ENCODE measurements at regions not wholly inside any gene's neighbourhood (a gene's known extent, or its start where the extent isn't known, plus 50 kb on each side); places are given as distances from the start of the nearest gene placed in this dataset.
"Not testable (repeated sequence)": the region's sequence is repeated elsewhere in the genome, so short reads cannot be mapped to it uniquely, and the experiment has no call there.

DNA sequence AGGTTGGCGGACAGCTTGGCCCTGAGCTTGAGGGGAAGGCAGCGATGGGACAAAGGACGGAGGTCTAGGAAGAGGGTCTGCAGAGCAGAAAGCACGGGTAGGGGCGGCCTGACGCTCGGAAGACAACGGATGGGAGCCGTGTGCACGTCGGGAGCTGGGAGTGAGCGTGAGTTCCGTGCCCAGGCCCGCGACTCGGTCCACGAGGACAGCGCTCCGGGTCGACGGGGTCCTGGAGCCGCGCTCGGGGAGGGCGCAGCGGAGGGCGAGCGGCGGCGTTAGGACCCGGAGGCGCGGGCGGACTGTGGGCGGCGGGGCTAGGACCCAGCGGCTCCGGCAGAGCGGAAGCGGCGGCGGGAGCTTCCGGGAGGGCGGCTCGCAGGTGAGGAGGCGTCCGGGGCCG is 149.3 kb downstream of the OR4F15 start:
- in situ Hi-C loops (cut with HindIII; ENCODE audit: low pct_ligation_motif_present, low sequenced_read_pairs); H3K27ac ChIP-seq; H3K27me3 ChIP-seq (replicated peaks); H3K36me3 ChIP-seq (replicated peaks); DNase-seq: not testable (repeated sequence)
- peak overlapping the region; percentile 60 for H3K4me3 ChIP-seq (ENCODE audit: low read depth, low read length)

DNA sequence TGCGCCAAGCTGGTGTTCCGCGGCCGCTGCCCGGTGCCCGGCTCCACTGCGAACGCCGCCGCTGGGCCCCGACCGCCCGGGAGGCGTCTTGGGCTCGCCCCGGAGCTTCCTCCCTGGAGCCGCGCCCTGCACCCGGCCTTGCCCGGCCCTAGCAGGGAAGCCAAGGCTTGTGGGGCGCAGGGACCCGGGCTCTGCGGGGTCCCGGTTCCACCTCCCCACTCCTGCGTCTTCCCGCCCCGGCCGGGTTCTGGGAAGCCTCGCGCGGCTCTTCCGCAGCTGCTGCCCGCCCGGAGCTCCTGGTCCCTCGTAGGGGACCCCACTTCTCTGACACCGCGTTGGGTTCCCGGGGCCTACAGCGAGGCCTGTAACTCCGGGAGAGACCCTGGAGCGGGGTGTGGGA is 149.8 kb downstream of the OR4F15 start:
- H3K27ac ChIP-seq; H3K27me3 ChIP-seq (replicated peaks); in situ Hi-C loops (cut with HindIII; ENCODE audit: low pct_ligation_motif_present, low sequenced_read_pairs); H3K36me3 ChIP-seq (replicated peaks); DNase-seq: not testable (repeated sequence)
- H3K4me3 ChIP-seq (ENCODE audit: low read depth, low read length), result peak overlapping the region; percentile 46

DNA sequence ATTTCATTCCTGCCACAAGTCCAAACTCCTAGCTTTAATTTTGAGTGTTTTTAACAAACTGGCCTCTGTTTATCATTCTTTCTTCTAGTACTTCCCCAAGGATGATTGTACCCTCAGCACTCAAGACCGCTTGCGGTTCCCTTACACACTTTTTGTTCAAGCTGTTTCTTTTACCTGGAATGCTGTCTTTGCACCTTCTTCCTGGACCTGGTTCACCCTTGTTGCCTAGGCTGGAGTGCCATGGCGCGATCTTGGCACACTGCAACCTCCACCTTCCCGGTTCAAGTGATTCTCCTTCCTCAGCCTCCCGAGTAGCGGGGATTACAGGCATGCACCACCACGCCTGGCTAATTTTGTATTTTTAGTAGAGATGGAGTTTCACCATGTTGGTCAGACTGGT is 151.7 kb downstream of the OR4F15 start:
- H3K36me3 ChIP-seq (replicated peaks); DNase-seq; H3K4me3 ChIP-seq (ENCODE audit: low read depth, low read length); H3K27ac ChIP-seq; H3K27me3 ChIP-seq (replicated peaks); in situ Hi-C loops (cut with HindIII; ENCODE audit: low pct_ligation_motif_present, low sequenced_read_pairs): not testable (repeated sequence)

DNA sequence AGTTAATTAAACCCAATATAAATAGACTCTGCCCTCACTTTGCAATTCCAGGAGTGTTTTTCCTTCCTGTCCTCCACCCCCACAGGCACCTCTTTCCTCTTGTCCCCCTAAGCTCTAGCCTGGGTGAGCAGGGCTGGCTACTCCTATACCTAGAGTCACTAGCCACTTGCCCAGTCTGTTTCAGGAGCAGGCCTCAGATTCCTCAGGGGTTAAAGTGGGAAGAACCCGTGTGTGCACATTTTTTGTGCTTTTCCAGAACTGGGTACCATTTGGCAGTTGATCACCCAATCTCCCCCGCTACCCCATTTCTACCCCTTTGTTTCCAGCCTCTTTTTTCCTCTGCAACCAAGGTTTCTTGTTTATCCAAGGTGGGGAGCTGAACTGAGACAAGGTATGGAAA is 153.4 kb downstream of the OR4F15 start:
- in situ Hi-C loops (cut with HindIII; ENCODE audit: low pct_ligation_motif_present, low sequenced_read_pairs); H3K4me3 ChIP-seq (ENCODE audit: low read depth, low read length); H3K27me3 ChIP-seq (replicated peaks); DNase-seq; H3K27ac ChIP-seq; H3K36me3 ChIP-seq (replicated peaks): not testable (repeated sequence)

DNA sequence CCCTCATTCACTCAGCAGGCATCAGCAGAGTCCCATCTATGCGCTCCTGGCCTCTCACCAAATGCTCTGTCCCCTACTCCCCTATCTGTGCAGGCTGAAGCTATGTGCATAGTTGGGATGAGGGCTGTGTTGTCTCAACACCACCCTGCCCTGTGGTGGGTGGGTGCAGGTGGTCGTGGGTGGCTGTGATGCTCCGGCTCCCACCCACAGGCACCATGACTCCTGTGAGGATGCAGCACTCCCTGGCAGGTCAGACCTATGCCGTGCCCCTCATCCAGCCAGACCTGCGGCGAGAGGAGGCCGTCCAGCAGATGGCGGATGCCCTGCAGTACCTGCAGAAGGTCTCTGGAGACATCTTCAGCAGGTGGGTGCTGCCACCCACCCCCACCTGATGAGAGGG is 153.9 kb downstream of the OR4F15 start:
- H3K27me3 ChIP-seq (replicated peaks); in situ Hi-C loops (cut with HindIII; ENCODE audit: low pct_ligation_motif_present, low sequenced_read_pairs); H3K36me3 ChIP-seq (replicated peaks); H3K27ac ChIP-seq; H3K4me3 ChIP-seq (ENCODE audit: low read depth, low read length); DNase-seq: not testable (repeated sequence)

DNA sequence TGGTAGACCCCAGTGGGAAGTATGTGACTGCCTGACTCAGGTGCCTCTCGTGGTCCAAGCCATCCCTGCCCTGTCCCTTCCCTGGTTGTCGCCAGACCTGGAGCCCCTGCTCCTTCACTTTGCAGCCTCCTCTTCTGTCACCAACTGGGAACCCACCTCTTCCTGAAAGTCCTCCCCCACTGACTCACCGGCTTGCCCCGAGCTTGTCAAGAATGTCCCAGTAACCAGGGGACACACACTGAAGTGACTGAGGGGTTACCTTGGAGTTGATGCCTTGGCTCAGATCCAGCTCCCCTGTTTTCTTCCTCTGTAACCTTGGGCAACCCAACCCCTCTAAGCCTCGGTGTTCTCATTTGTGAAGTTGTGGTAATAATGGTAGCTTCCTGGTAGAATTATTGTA is 155.4 kb downstream of the OR4F15 start:
- DNase-seq; H3K27me3 ChIP-seq (replicated peaks); H3K4me3 ChIP-seq (ENCODE audit: low read depth, low read length); H3K27ac ChIP-seq; H3K36me3 ChIP-seq (replicated peaks); in situ Hi-C loops (cut with HindIII; ENCODE audit: low pct_ligation_motif_present, low sequenced_read_pairs): not testable (repeated sequence)

DNA sequence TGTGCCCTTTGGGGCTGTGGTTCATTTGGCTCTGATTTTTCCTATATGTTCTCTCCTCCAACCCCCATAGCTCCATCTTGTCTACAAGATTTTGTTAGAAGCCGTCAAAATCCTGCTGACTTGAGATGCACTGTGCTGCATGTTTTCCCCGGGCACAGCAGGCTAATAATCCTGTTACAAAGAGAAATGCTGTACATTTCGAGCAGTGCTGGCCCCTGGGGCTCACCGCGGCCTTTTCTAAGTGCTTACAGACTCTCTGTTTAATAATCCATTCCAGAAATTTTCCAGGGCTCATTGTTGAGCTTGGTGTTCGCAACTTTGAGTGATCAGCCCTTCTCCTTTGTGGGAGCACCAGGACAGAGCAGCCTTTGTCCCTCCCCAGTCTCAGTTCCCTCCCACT is 158.6 kb downstream of the OR4F15 start:
- in situ Hi-C loops (cut with HindIII; ENCODE audit: low pct_ligation_motif_present, low sequenced_read_pairs); DNase-seq; H3K4me3 ChIP-seq (ENCODE audit: low read depth, low read length); H3K27me3 ChIP-seq (replicated peaks); H3K36me3 ChIP-seq (replicated peaks); H3K27ac ChIP-seq: not testable (repeated sequence)

DNA sequence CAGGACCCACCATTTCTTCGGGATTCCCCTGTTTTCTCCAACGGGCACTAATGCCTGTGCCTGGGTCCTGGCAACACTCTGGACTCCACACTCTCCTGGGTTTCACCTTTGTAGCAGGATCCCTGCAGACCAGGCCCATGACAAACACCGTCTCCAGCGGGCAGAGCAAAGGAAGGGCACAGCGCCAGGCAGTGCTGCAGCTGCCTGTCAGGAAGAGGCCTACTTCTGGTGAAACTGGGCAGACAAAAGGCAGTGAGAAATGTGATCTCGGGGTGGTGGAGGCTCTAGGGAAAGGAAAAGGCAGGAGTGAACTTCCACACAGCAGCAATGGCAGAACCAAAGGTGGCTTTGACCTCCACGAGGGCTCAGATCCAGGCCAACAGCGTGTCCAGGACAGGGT is 165.3 kb downstream of the OR4F15 start:
- H3K36me3 ChIP-seq (replicated peaks); H3K27me3 ChIP-seq (replicated peaks); H3K4me3 ChIP-seq (ENCODE audit: low read depth, low read length); DNase-seq; in situ Hi-C loops (cut with HindIII; ENCODE audit: low pct_ligation_motif_present, low sequenced_read_pairs); H3K27ac ChIP-seq: not testable (repeated sequence)

DNA sequence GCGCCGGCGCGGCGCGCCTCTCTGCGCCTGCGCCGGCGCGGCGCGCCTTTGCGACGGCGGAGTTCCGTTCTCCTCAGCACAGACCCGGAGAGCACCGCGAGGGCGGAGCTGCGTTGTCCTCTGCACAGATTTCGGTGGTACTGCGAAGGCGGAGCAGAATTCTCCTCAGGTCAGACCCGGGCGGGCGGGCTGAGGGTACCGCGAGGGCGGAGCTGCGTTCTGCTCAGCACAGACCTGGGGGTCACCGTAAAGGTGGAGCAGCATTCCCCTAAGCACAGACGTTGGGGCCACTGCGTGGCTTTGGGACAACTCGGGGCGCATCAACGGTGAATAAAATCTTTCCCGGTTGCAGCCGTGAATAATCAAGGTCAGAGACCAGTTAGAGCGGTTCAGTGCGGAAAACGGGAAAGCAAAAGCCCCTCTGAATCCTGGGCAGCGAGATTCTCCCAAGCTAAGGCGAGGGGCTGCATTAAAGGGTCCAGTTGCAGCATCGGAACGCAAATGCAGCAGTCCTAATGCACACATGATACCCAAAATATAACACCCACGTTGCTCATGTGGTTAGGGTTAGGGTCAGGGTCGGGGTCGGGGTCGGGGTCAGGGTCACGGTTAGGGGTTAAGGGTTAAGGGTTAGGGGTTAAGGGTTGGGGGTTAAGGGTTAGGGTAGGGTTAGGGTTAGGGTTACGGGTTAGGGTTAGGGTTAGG is 168.4 kb downstream of the OR4F15 start:
- DNase-seq; H3K27ac ChIP-seq; H3K36me3 ChIP-seq (replicated peaks); H3K27me3 ChIP-seq (replicated peaks); in situ Hi-C loops (cut with HindIII; ENCODE audit: low pct_ligation_motif_present, low sequenced_read_pairs); H3K4me3 ChIP-seq (ENCODE audit: low read depth, low read length): not testable (repeated sequence)
